KMS-11 (cell line): ENCODE measurements at regions not wholly inside any gene's neighbourhood (a gene's known extent, or its start where the extent isn't known, plus 50 kb on each side); places are given as distances from the start of the nearest gene placed in this dataset.

Experiments used
- H2AFZ ChIP-seq: fragments of 200-600 bp; sonication (generic); 2 replicates; pipeline ENCODE4 v1.6.1; 2016; ENCODE audit warnings: antibody characterized with exemption, mixed run types, low read depth
- H3K27ac ChIP-seq: fragments of 200-600 bp; sonication (generic); 2 replicates; pipeline ENCODE4 v1.6.1; 2016; ENCODE audit warnings: mild to moderate bottlenecking, mixed run types
- H3K27me3 ChIP-seq: fragments of 200-600 bp; sonication (generic); 2 replicates; pipeline ENCODE4 v1.6.1; 2017; ENCODE audit warnings: mild to moderate bottlenecking, low read depth, mixed run types, moderate library complexity; ENCODE audit not compliant: insufficient read depth
- H3K36me3 ChIP-seq: fragments of 200-600 bp; sonication (generic); 2 replicates; pipeline ENCODE4 v1.6.1; 2017; ENCODE audit warnings: mild to moderate bottlenecking, mixed run types; ENCODE audit not compliant: insufficient read depth
- H3K4me1 ChIP-seq: fragments of 200-600 bp; sonication (generic); 2 replicates; pipeline ENCODE4 v1.6.1; 2016; ENCODE audit warnings: mild to moderate bottlenecking, low read depth, mixed run types; ENCODE audit not compliant: poor library complexity, severe bottlenecking
- H3K4me2 ChIP-seq: fragments of 200-600 bp; sonication (generic); 2 replicates; pipeline ENCODE4 v1.7.0; 2016; ENCODE audit warnings: mild to moderate bottlenecking, mixed run types
- H3K4me3 ChIP-seq: fragments of 200-600 bp; sonication (generic); IDR thresholded peaks from 2 replicates; pipeline ENCODE4 v1.6.1; 2017; ENCODE audit warnings: low read depth, low read length, mixed read lengths; ENCODE audit not compliant: insufficient read depth
- H3K79me2 ChIP-seq: fragments of 200-600 bp; sonication (generic); 2 replicates; pipeline ENCODE4 v1.6.1; 2016; ENCODE audit warnings: low read depth, mixed run types; ENCODE audit not compliant: insufficient read depth
- H3K9ac ChIP-seq: fragments of 200-600 bp; sonication (generic); 2 replicates; pipeline ENCODE4 v1.6.1; 2016; ENCODE audit warnings: mild to moderate bottlenecking, mixed run types
- H4K20me1 ChIP-seq: fragments of 200-600 bp; sonication (generic); 2 replicates; pipeline ENCODE4 v1.6.1; 2016; ENCODE audit warnings: mild to moderate bottlenecking, mixed run types; ENCODE audit not compliant: insufficient read depth
- CTCF ChIP-seq: fragments of 200-600 bp; sonication (generic); conservative IDR thresholded peaks from 2 replicates; pipeline ENCODE4 v1.6.1; 2017; ENCODE audit warnings: low read depth, mild to moderate bottlenecking, antibody characterized with exemption, low read length, moderate library complexity, mixed read lengths

GRCh38 chr10:78648256-78648860, 420.4 kb upstream of the ZMIZ1 start:
- no peak overlapping the region for H3K9ac ChIP-seq
- H3K27ac ChIP-seq: no peak overlapping the region
- no peak overlapping the region for H2AFZ ChIP-seq
- no peak overlapping the region for H3K4me2 ChIP-seq
- H3K79me2 ChIP-seq: no peaks in the 10 kb centered on the region
- H3K27me3 ChIP-seq: no peaks in the 10 kb centered on the region
- no peaks in the 10 kb centered on the region for H3K4me1 ChIP-seq
- H4K20me1 ChIP-seq: no peaks in the 10 kb centered on the region
- H3K4me3 ChIP-seq: no peak overlapping the region
- no peaks in the 10 kb centered on the region for H3K36me3 ChIP-seq
- no peak for TF ChIP-seq CTCF

- no peak for TF ChIP-seq CTCF
- no peak overlapping the region for H3K9ac ChIP-seq
- no peak overlapping the region for H3K4me2 ChIP-seq
- no peak overlapping the region for H3K27ac ChIP-seq
- no peaks in the 10 kb centered on the region for H4K20me1 ChIP-seq
- no peak overlapping the region for H2AFZ ChIP-seq
- H3K4me1 ChIP-seq: no peaks in the 10 kb centered on the region
- no peaks in the 10 kb centered on the region for H3K27me3 ChIP-seq
- H3K36me3 ChIP-seq: no peaks in the 10 kb centered on the region
- no peak overlapping the region for H3K4me3 ChIP-seq
- no peaks in the 10 kb centered on the region for H3K79me2 ChIP-seq
Observed at GRCh38 chr10:78649429-78649828, 419.3 kb upstream of the ZMIZ1 start.

- Histone ChIP-seq H3K27me3 (no peaks in the 10 kb centered on the region), H3K4me1 (no peaks in the 10 kb centered on the region), H3K27ac (no peak overlapping the region), H3K79me2 (no peaks in the 10 kb centered on the region), H3K36me3 (no peaks in the 10 kb centered on the region), H3K4me2 (no peak overlapping the region), H2AFZ (no peak overlapping the region), H4K20me1 (no peaks in the 10 kb centered on the region), H3K9ac (no peak overlapping the region), H3K4me3 (no peak overlapping the region)
- TF ChIP-seq CTCF: no peak
Observed at GRCh38 chr10:78650122-78650521, 418.6 kb upstream of the ZMIZ1 start.

GRCh38 chr10:78651287-78651686, 417.5 kb upstream of the ZMIZ1 start:
- Histone ChIP-seq H3K27me3 (no peaks in the 10 kb centered on the region), H4K20me1 (no peaks in the 10 kb centered on the region), H3K79me2 (no peaks in the 10 kb centered on the region), H3K9ac (no peak overlapping the region), H3K27ac (no peak overlapping the region), H3K4me3 (no peak overlapping the region), H3K4me1 (no peaks in the 10 kb centered on the region), H3K4me2 (no peak overlapping the region), H3K36me3 (no peaks in the 10 kb centered on the region), H2AFZ (no peak overlapping the region)
- TF ChIP-seq CTCF: no peak
